Transverse colon (tissue), 4 donors: ENCODE measurements at regions not wholly inside any gene's neighbourhood (a gene's known extent, or its start where the extent isn't known, plus 50 kb on each side); places are given as distances from the start of the nearest gene placed in this dataset.

Experiments used
- DNase-seq: peaks from one replicate; pipeline ENCODE4 v3.0.0-alpha.2; 2019
- H3K27ac ChIP-seq, 4 donors: fragments of 200-600 bp; sonication (generic); 2 replicates each; pipeline ENCODE4 v1.5.1; 2016 to 2018; ENCODE audit warnings: inconsistent platforms in 4 of 4
- H3K27me3 ChIP-seq: fragments of 200-600 bp; sonication (generic); 2 replicates; pipeline ENCODE4 v1.5.1; 2017; ENCODE audit warnings: inconsistent platforms
- H3K36me3 ChIP-seq, 4 donors: fragments of 200-600 bp; sonication (generic); 2 replicates each; pipeline ENCODE4 v1.5.1; 2017 to 2019; ENCODE audit warnings: inconsistent platforms in 4 of 4
- H3K4me1 ChIP-seq, 4 donors: fragments of 200-600 bp; sonication (generic); 2 replicates each; pipeline ENCODE4 v1.5.1; 2017 to 2020; ENCODE audit warnings: inconsistent platforms in 4 of 4
- H3K4me3 ChIP-seq, 4 donors: fragments of 200-600 bp; sonication (generic); 1 replicate in 1 of 4; 2 replicates in 3 of 4; pipeline versions ENCODE4 v1.5.1 to v1.6.1; 2017 to 2019; ENCODE audit warnings: inconsistent platforms in 4 of 4
- H3K9me3 ChIP-seq, 2 donors: fragments of 200-600 bp; sonication (generic); 2 replicates each; pipeline ENCODE4 v1.5.1; 2017 to 2019; ENCODE audit warnings: inconsistent platforms in 2 of 2
- CTCF ChIP-seq, 5 experiments: fragments of 200-600 bp in 3 of 5; fragments of 450-650 bp in 2 of 5; sonication (generic) in 3 of 5; IDR thresholded peaks; 1 replicate in 2 of 5; 2 replicates in 3 of 5; pipeline ENCODE4 v1.5.1; 2016 to 2017; ENCODE audit warnings: antibody characterized with exemption in 5 of 5, inconsistent platforms in 3 of 5, mild to moderate bottlenecking in 2 of 5, moderate library complexity in 1 of 5
- EP300 ChIP-seq: sonication (generic); formaldehyde crosslinking; IDR thresholded peaks from one replicate; pipeline ENCODE4 v1.6.1; 2017; ENCODE audit warnings: antibody characterized with exemption, low read depth
- POLR2A ChIP-seq: fragments of 450-650 bp; IDR thresholded peaks from one replicate; pipeline ENCODE4 v1.6.1; 2016; ENCODE audit warnings: antibody characterized with exemption, mild to moderate bottlenecking, moderate library complexity
- POLR2AphosphoS5 ChIP-seq, 3 donors: sonication (generic); formaldehyde crosslinking; IDR thresholded peaks; one replicate each; pipeline ENCODE4 v1.6.1; 2016; ENCODE audit warnings: antibody characterized with exemption in 3 of 3
- WGBS, 2 donors: methylation state at CpG; one replicate each; pipeline ENCODE4 v1.1.5; 2018; ENCODE audit warnings: low coverage in 1 of 2; 5-methylcytosine and 5-hydroxymethylcytosine counted together
- in situ Hi-C, 4 donors: fragments of 200-750 bp; cut with MboI; loops; one replicate each; pipeline versions ENCODE4 v1.15.0 to v1.15.1; 2017; ENCODE audit warnings: low sequenced_read_pairs in 3 of 4, low pct_ligation_motif_present in 1 of 4, low pct_unique_long_range_greater_than_20kb in 1 of 4
- intact Hi-C: fragments of 100-400 bp; cut with DNase I; formaldehyde crosslinking; loops from one replicate; pipeline ENCODE4 v1.15.1; 2023; ENCODE audit warnings: low total_unique reads

GRCh38 chr22:49197986-49198704, 629.5 kb downstream of the BRD1 start:
- WGBS, 2 donors, result 55 to 64% methylated on average over 9 to 20 of the region's 20 CpGs
- TF ChIP-seq POLR2A (no peak), EP300 (no peak), POLR2AphosphoS5 (IDR thresholded peaks at IDR 0.05) (no peak), CTCF (IDR thresholded peaks at IDR 0.05) (no peak)
- H3K4me1 ChIP-seq, result no peaks in the 10 kb centered on the region
- H3K4me3 ChIP-seq, result no peak overlapping the region
- no peaks in the 10 kb centered on the region for H3K27me3 ChIP-seq
- intact Hi-C loops (no loop called here), in situ Hi-C loops (no loop called here)
- no peak overlapping the region for H3K27ac ChIP-seq
- H3K9me3 ChIP-seq, result no peaks in the 10 kb centered on the region
- no peaks in the 10 kb centered on the region for H3K36me3 ChIP-seq
- no peak for DNase-seq

- Histone ChIP-seq H3K9me3 (no peaks in the 10 kb centered on the region), H3K27ac (no peak overlapping the region), H3K4me3 (no peak overlapping the region), H3K36me3 (no peaks in the 10 kb centered on the region), H3K4me1 (no peaks in the 10 kb centered on the region), H3K27me3 (no peaks in the 10 kb centered on the region)
- TF ChIP-seq CTCF (IDR thresholded peaks at IDR 0.05) (no peak), POLR2AphosphoS5 (IDR thresholded peaks at IDR 0.05) (no peak), EP300 (no peak), POLR2A (no peak)
- WGBS, 2 donors, result 17 to 27% methylated on average over 1 to 16 of the region's 16 CpGs
- intact Hi-C loops (no loop called here), in situ Hi-C loops (no loop called here)
- DNase-seq, result no peak
Observed at GRCh38 chr22:49197505-49197904, 630.2 kb downstream of the BRD1 start.

- intact Hi-C loops, result no loop called here
- DNase-seq, result no peak
- Histone ChIP-seq H3K4me1 (no peaks in the 10 kb centered on the region), H3K27ac (no peak overlapping the region), H3K36me3 (no peaks in the 10 kb centered on the region), H3K4me3 (no peak overlapping the region), H3K27me3 (no peaks in the 10 kb centered on the region), H3K9me3 (no peaks in the 10 kb centered on the region)
- in situ Hi-C loops, result no loop called here
- TF ChIP-seq POLR2AphosphoS5 (IDR thresholded peaks at IDR 0.05) (no peak), EP300 (no peak), POLR2A (no peak)
- WGBS, 2 donors, result 85% methylated on average over 11 of the region's 13 CpGs; no CpG with 5 or more reads in 1 of the 2 donors
Observed at GRCh38 chr22:49196046-49196511, 631.6 kb downstream of the BRD1 start.

GRCh38 chr22:49195636-49196035, 632.0 kb downstream of the BRD1 start:
- 75 to 100% methylated on average over 1 to 14 of the region's 14 CpGs for WGBS, 2 donors
- Histone ChIP-seq H3K36me3 (no peaks in the 10 kb centered on the region), H3K4me1 (no peaks in the 10 kb centered on the region), H3K27me3 (no peaks in the 10 kb centered on the region), H3K27ac (no peak overlapping the region), H3K9me3 (no peaks in the 10 kb centered on the region), H3K4me3 (no peak overlapping the region)
- in situ Hi-C loops, result no loop called here
- no peak for DNase-seq
- no peak for TF ChIP-seq CTCF (IDR thresholded peaks at IDR 0.05)
- no peak for TF ChIP-seq POLR2A
- no peak for TF ChIP-seq EP300
- TF ChIP-seq POLR2AphosphoS5 (IDR thresholded peaks at IDR 0.05), result no peak
- intact Hi-C loops, result no loop called here
